ENCODE measurements at regions not wholly inside any gene's neighbourhood (a gene's known extent, or its start where the extent isn't known, plus 50 kb on each side); places are given as distances from the start of the nearest gene placed in this dataset.

DNA sequence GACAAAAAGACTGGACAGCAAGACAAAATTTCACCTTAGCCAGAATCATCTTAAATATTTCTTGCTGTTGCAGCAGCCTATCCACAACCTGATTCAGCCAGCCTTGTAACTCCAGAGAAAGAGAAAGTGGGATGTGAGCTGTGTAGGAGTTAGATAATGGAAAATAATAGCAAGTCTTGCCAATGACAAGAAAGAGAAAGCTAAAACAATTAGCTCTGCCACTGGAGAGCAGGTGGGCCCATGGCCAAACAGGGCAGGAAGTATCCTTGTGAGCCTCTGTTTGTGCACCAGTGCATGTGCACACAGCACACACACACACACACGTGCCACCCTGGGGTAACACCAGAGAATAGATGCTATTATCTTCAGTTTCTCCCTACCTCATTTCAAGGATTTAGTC is 106.0 kb upstream of the CCDC196 start:
- TF ChIP-seq, protein P1, sequence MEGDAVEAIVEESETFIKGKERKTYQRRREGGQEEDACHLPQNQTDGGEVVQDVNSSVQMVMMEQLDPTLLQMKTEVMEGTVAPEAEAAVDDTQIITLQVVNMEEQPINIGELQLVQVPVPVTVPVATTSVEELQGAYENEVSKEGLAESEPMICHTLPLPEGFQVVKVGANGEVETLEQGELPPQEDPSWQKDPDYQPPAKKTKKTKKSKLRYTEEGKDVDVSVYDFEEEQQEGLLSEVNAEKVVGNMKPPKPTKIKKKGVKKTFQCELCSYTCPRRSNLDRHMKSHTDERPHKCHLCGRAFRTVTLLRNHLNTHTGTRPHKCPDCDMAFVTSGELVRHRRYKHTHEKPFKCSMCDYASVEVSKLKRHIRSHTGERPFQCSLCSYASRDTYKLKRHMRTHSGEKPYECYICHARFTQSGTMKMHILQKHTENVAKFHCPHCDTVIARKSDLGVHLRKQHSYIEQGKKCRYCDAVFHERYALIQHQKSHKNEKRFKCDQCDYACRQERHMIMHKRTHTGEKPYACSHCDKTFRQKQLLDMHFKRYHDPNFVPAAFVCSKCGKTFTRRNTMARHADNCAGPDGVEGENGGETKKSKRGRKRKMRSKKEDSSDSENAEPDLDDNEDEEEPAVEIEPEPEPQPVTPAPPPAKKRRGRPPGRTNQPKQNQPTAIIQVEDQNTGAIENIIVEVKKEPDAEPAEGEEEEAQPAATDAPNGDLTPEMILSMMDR (conservative IDR thresholded peaks at IDR 0.05; ENCODE audit: low read depth, low read length) = no peak
- no peak for TF ChIP-seq EZH2 (IDR thresholded peaks at IDR 0.05; ENCODE audit: borderline replicate concordance, low read depth, low read length, poor library complexity, severe bottlenecking)
